22Rv1 (cell line): ENCODE measurements at regions not wholly inside any gene's neighbourhood (a gene's known extent, or its start where the extent isn't known, plus 50 kb on each side); places are given as distances from the start of the nearest gene placed in this dataset.

Source experiments
- ZFX ChIP-seq: fragments of 450-650 bp; IDR thresholded peaks from 2 replicates; pipeline ENCODE4 v1.6.1; 2017; ENCODE audit warnings: antibody characterized with exemption, borderline replicate concordance
- TF ChIP-seq, protein P1 (sequence below): fragments of 450-650 bp; IDR thresholded peaks from 2 replicates; pipeline ENCODE4 v1.5.1; 2017; ENCODE audit warnings: mild to moderate bottlenecking

DNA sequence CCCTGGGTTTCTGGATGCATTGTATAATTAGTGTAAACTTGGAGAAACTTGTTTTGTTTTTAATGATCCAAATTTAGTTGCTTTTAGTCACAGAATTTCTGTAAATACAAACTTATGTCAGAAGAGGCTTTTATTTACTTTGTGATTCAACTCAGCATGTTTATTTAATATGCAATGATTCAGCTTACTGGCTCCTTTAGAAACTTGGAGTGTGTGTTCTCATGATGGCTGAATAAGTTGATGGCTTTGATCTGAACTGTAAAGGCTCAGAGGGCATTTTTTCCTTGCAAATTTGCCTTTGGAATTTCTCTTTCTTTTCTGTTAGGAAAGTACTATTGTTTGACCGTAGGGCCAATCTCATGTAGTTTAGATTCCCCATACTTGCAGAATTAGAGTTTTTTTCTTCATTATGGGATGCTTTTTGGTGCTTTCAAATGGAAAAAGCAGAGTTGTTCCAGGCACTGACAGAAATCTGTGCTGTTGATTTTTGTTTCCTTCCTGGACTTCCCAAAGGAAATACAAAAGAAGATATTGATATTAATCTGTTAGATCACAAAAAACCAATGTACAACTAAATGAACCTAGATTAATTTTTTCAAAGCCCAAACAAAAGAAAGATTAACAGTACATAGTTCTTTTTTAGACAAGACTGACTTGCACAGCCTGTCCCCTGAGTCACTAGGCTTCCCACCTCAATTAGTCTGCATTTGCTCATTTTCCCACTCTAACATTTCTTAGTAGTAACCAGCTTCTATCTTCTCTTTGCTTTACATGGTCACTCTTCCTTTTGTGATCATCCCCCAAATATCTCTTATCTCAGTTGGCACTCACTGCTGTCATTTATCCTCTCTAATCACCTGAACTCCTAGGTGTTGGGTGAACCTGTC, 96.8 kb upstream of the AGR3 start:
- TF ChIP-seq, protein P1, sequence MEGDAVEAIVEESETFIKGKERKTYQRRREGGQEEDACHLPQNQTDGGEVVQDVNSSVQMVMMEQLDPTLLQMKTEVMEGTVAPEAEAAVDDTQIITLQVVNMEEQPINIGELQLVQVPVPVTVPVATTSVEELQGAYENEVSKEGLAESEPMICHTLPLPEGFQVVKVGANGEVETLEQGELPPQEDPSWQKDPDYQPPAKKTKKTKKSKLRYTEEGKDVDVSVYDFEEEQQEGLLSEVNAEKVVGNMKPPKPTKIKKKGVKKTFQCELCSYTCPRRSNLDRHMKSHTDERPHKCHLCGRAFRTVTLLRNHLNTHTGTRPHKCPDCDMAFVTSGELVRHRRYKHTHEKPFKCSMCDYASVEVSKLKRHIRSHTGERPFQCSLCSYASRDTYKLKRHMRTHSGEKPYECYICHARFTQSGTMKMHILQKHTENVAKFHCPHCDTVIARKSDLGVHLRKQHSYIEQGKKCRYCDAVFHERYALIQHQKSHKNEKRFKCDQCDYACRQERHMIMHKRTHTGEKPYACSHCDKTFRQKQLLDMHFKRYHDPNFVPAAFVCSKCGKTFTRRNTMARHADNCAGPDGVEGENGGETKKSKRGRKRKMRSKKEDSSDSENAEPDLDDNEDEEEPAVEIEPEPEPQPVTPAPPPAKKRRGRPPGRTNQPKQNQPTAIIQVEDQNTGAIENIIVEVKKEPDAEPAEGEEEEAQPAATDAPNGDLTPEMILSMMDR: no peak
- no peak for TF ChIP-seq ZFX
